Mesendoderm (in vitro differentiated cells): ENCODE measurements at regions not wholly inside any gene's neighbourhood (a gene's known extent, or its start where the extent isn't known, plus 50 kb on each side); places are given as distances from the start of the nearest gene placed in this dataset.

Experiments used
- DNase-seq: peaks from one replicate; pipeline ENCODE4 v3.0.0; 2013
- H2AK5ac ChIP-seq: 2 replicates; pipeline ENCODE4 v1.6.1; 2013; ENCODE audit warnings: low read length, inconsistent platforms
- H2BK120ac ChIP-seq: 2 replicates; pipeline ENCODE4 v1.6.1; 2013; ENCODE audit warnings: low read depth, mild to moderate bottlenecking, low read length, moderate library complexity, mixed read lengths
- H2BK15ac ChIP-seq: replicated peaks from 2 replicates; pipeline ENCODE4 v1.6.1; 2013; ENCODE audit warnings: low read depth, mild to moderate bottlenecking, moderate library complexity
- H2BK5ac ChIP-seq: 2 replicates; pipeline ENCODE4 v1.6.1; 2013; ENCODE audit warnings: low read length, inconsistent platforms
- H3K18ac ChIP-seq: 2 replicates; pipeline ENCODE4 v1.6.1; 2013; ENCODE audit warnings: mild to moderate bottlenecking, low read length, mixed read lengths
- H3K23ac ChIP-seq: one replicate; pipeline ENCODE4 v1.6.1; 2013; ENCODE audit warnings: low read length
- H3K27ac ChIP-seq: 2 replicates; pipeline ENCODE4 v1.5.1; 2013; ENCODE audit warnings: low read depth, mild to moderate bottlenecking, inconsistent platforms, low read length, moderate library complexity
- H3K27me3 ChIP-seq: 2 replicates; pipeline ENCODE4 v1.6.1; 2013; ENCODE audit warnings: low read length, control low read depth, mild to moderate bottlenecking, inconsistent platforms; ENCODE audit not compliant: insufficient read depth, poor library complexity
- H3K36me3 ChIP-seq: 2 replicates; pipeline ENCODE4 v1.6.1; 2013; ENCODE audit warnings: low read length, inconsistent platforms; ENCODE audit not compliant: control insufficient read depth, insufficient read depth
- H3K4ac ChIP-seq: one replicate; pipeline ENCODE4 v1.6.1; 2013; ENCODE audit warnings: low read depth, mild to moderate bottlenecking, low read length, moderate library complexity
- H3K4me1 ChIP-seq: 2 replicates; pipeline ENCODE4 v1.6.1; 2013; ENCODE audit warnings: low read depth, low read length, inconsistent platforms; ENCODE audit not compliant: control insufficient read depth
- H3K4me2 ChIP-seq: 2 replicates; pipeline ENCODE4 v1.6.1; 2013; ENCODE audit warnings: low read length
- H3K4me3 ChIP-seq: 2 replicates; pipeline ENCODE4 v1.5.1; 2013; ENCODE audit warnings: mild to moderate bottlenecking, low read length
- H3K56ac ChIP-seq: one replicate; pipeline ENCODE4 v1.6.1; 2013; ENCODE audit warnings: low read length
- H3K79me1 ChIP-seq: 2 replicates; pipeline ENCODE4 v1.6.1; 2013; ENCODE audit warnings: low read length, inconsistent platforms
- H3K79me2 ChIP-seq: 2 replicates; pipeline ENCODE4 v1.6.1; 2013; ENCODE audit warnings: mild to moderate bottlenecking, low read length; ENCODE audit not compliant: control insufficient read depth, insufficient read depth
- H3K9ac ChIP-seq: 2 replicates; pipeline ENCODE4 v1.6.1; 2013; ENCODE audit warnings: low read length, inconsistent platforms
- H4K5ac ChIP-seq: one replicate; pipeline ENCODE4 v1.6.1; 2013; ENCODE audit warnings: low read length
- H4K8ac ChIP-seq: one replicate; pipeline ENCODE4 v1.6.1; 2013; ENCODE audit warnings: low read depth, mild to moderate bottlenecking, control low read depth, low read length, moderate library complexity
- WGBS: extraction: QIAGEN DNeasy Blood & Tissue Kit; methylation state at CpG from one replicate; pipeline ENCODE4 v1.1.7; 2013; ENCODE audit warnings: low lambda C conversion rate, missing lambda C conversion rate; ENCODE audit not compliant: insufficient coverage; ENCODE audit errors: extremely low coverage; 5-methylcytosine and 5-hydroxymethylcytosine counted together

DNA sequence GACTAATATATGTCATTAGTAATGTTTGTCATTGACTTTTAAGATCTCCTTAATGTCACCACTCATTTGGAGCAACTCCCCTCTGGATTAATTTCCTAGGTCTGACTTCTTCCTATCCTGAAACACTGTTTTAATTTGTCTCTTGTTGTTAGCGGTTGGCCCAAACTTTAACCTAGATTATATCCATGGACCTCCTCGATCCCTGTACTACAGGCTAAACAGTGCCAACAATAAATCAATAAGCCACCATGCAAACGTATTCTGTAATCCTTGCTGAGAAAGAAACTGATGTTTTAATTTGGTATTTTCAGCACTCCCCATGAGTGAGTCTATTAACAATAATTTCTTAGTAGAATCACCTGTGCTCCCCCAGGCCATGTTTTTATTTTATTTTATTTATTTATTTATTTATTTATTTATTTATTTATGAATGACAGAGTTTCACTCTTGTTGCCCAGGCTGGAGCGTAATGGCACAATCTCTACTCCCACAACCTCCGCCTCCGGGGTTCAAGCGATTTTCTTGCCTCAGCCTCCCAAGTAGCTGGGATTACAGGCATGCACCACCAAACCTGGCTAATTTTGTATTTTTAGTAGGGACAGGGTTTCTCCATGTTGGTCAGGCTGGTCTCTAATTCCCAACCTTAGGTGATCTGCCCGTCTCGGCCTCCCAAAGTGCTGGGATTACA lies 204.1 kb downstream of the IL15 start:
- H3K27me3 ChIP-seq, result no peaks in the 10 kb centered on the region
- H3K56ac ChIP-seq, result no peak overlapping the region
- WGBS, result no CpG with 5 or more reads among the region's 9 CpGs
- no peak overlapping the region for H3K4me2 ChIP-seq
- DNase-seq, result no peak
- no peak overlapping the region for H4K8ac ChIP-seq
- H3K27ac ChIP-seq, result no peak overlapping the region
- no peaks in the 10 kb centered on the region for H3K36me3 ChIP-seq
- H3K79me2 ChIP-seq, result no peaks in the 10 kb centered on the region
- H2BK120ac ChIP-seq, result no peak overlapping the region
- H2BK15ac ChIP-seq, result no peak overlapping the region
- H3K79me1 ChIP-seq, result no peaks in the 10 kb centered on the region
- no peak overlapping the region for H3K18ac ChIP-seq
- H3K4me3 ChIP-seq, result no peak overlapping the region
- H3K4me1 ChIP-seq, result no peaks in the 10 kb centered on the region
- H2AK5ac ChIP-seq, result no peak overlapping the region
- H3K23ac ChIP-seq, result no peak overlapping the region
- H4K5ac ChIP-seq, result no peak overlapping the region
- no peak overlapping the region for H3K9ac ChIP-seq
- no peak overlapping the region for H2BK5ac ChIP-seq
- H3K4ac ChIP-seq, result no peak overlapping the region

GRCh38 chr4:141843136-141843535 lies 206.8 kb downstream of the IL15 start:
- Histone ChIP-seq H3K4ac (no peak overlapping the region), H2BK5ac (no peak overlapping the region), H3K18ac (no peak overlapping the region), H3K27me3 (no peaks in the 10 kb centered on the region), H3K4me2 (no peak overlapping the region), H3K23ac (no peak overlapping the region), H3K36me3 (no peaks in the 10 kb centered on the region), H2BK15ac (no peak overlapping the region), H2AK5ac (no peak overlapping the region), H3K9ac (no peak overlapping the region), H3K27ac (no peak overlapping the region), H2BK120ac (no peak overlapping the region), H4K5ac (no peak overlapping the region), H3K56ac (no peak overlapping the region), H4K8ac (no peak overlapping the region), H3K4me1 (no peaks in the 10 kb centered on the region), H3K79me1 (no peaks in the 10 kb centered on the region), H3K79me2 (no peaks in the 10 kb centered on the region), H3K4me3 (no peak overlapping the region)
- 100% methylated on average over 1 of the region's 2 CpGs for WGBS
- no peak for DNase-seq

DNA sequence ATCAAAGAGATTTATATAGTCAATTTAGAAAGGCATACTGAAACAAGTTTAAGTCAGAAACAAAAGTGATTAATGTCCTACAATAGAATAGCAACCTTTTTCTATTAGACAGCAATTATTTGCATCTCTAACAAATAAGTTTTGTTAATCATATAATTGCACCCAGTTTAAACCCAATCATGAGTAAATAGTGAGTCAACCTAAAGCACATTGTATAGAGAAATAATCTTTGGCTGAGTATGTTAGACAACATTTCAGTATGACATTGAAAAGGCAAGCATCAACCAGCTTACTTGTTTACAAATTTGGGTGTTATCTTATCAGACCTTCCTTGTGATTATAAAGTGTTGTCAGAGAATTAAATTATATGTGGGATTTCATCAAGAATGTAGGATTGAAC lies 209.5 kb downstream of the IL15 start:
- no peaks in the 10 kb centered on the region for H3K27me3 ChIP-seq
- no peaks in the 10 kb centered on the region for H3K4me1 ChIP-seq
- H3K4ac ChIP-seq, result no peak overlapping the region
- no peak overlapping the region for H3K4me3 ChIP-seq
- no peak for DNase-seq
- H4K8ac ChIP-seq, result no peak overlapping the region
- H3K9ac ChIP-seq, result no peak overlapping the region
- H2AK5ac ChIP-seq, result no peak overlapping the region
- no peaks in the 10 kb centered on the region for H3K36me3 ChIP-seq
- no peak overlapping the region for H3K23ac ChIP-seq
- H3K79me2 ChIP-seq, result no peaks in the 10 kb centered on the region
- H2BK120ac ChIP-seq, result no peak overlapping the region
- H2BK5ac ChIP-seq, result no peak overlapping the region
- no peaks in the 10 kb centered on the region for H3K79me1 ChIP-seq
- H2BK15ac ChIP-seq, result no peak overlapping the region
- no peak overlapping the region for H3K27ac ChIP-seq
- H3K56ac ChIP-seq, result no peak overlapping the region
- H3K4me2 ChIP-seq, result no peak overlapping the region
- no peak overlapping the region for H4K5ac ChIP-seq
- no peak overlapping the region for H3K18ac ChIP-seq

DNA sequence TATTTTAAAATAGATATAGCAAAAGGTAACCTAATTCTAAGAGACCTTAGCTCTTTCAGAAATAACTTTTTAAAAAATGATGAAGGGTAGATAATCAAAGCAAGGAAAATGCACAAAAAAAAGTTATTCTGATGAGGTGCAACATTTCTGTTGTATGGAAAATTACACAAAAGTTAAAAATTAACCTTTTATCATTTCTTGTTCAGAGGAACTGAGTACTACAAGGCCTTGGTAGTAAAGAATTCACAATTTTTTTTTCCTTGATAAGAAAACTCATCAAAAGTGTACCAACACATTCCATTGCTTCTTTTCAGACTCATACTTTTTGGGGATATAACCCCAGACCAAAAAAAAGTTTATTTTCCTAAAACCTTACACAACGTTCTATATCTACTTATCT lies 213.0 kb downstream of the IL15 start:
- Histone ChIP-seq H3K56ac (no peak overlapping the region), H2BK15ac (no peak overlapping the region), H3K36me3 (no peaks in the 10 kb centered on the region), H2BK5ac (no peak overlapping the region), H3K79me2 (no peaks in the 10 kb centered on the region), H3K27me3 (no peaks in the 10 kb centered on the region), H4K8ac (no peak overlapping the region), H4K5ac (no peak overlapping the region), H3K4me2 (no peak overlapping the region), H3K4ac (no peak overlapping the region), H3K9ac (no peak overlapping the region), H2BK120ac (no peak overlapping the region), H3K79me1 (no peaks in the 10 kb centered on the region), H3K18ac (no peak overlapping the region), H3K27ac (no peak overlapping the region), H3K4me3 (no peak overlapping the region), H2AK5ac (no peak overlapping the region), H3K23ac (no peak overlapping the region), H3K4me1 (no peaks in the 10 kb centered on the region)
- no peak for DNase-seq
- 100% methylated on average over 1 of the region's 1 CpG for WGBS

DNA sequence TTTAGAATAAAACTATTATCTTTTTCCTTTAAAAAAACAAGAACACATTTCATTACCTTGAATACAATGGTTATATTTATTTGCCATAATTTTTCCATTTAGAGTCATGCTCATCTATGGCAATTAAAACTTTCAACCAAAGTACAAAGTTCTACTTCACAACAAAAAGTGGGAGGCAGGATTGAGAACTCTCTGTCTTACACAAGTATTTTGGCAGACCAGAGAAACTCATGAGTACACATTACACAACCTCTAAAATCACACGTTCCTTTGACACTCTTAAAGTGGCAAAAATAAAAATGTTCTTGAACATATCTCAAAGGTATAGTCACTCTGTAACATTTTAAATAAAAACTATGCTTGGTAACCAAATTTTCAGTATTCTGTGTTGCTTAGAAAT lies 213.4 kb downstream of the IL15 start:
- H4K5ac ChIP-seq, result no peak overlapping the region
- no peak overlapping the region for H3K23ac ChIP-seq
- no CpG with 5 or more reads among the region's 1 CpG for whole genome bisulfite sequencing
- no peak overlapping the region for H3K9ac ChIP-seq
- H2AK5ac ChIP-seq, result no peak overlapping the region
- H3K27me3 ChIP-seq, result no peaks in the 10 kb centered on the region
- H3K4ac ChIP-seq, result no peak overlapping the region
- H2BK15ac ChIP-seq, result no peak overlapping the region
- H3K4me1 ChIP-seq, result no peaks in the 10 kb centered on the region
- no peak overlapping the region for H3K56ac ChIP-seq
- DNase-seq, result no peak
- no peak overlapping the region for H3K18ac ChIP-seq
- no peak overlapping the region for H3K27ac ChIP-seq
- H2BK120ac ChIP-seq, result no peak overlapping the region
- H3K4me2 ChIP-seq, result no peak overlapping the region
- no peaks in the 10 kb centered on the region for H3K79me1 ChIP-seq
- H4K8ac ChIP-seq, result no peak overlapping the region
- no peaks in the 10 kb centered on the region for H3K79me2 ChIP-seq
- no peak overlapping the region for H2BK5ac ChIP-seq
- H3K36me3 ChIP-seq, result no peaks in the 10 kb centered on the region
- H3K4me3 ChIP-seq, result no peak overlapping the region

DNA sequence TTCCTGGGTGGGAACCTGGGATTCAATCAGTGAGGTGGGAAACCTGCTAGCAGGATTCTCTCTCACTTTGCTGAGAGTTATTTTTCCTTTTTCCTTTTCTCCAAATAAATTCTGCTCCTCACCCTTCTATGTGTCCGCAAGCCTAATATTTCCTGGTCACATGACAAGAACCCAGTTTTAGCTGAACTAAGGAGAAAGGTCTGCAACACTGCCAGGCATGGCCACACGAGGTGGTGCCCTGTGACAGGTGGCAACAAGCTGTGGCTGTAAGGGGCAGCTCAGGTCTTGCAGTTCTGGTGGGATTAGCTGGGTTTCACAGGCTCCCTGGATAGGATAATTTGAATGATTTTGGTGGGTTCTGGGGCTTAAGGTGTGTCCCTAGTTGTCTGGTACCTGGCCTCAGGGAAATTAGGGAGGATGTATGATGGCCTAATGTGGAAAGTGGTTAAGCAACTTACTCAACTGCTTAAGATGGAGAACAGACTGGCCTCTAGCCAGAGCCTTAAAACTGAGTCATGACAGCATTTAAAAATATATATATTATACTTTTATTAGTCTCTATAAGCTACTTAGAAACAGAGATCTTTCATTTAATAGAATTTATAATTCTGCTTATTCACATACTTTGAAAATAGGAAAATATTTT lies 215.0 kb downstream of the IL15 start:
- Histone ChIP-seq H3K4me3 (no peak overlapping the region), H3K4me1 (no peaks in the 10 kb centered on the region)
- no CpG with 5 or more reads among the region's 2 CpGs for WGBS

More for the DNA sequence above, 215.0 kb downstream of the IL15 start:
- H2BK5ac ChIP-seq, result no peak overlapping the region
- H3K4me2 ChIP-seq, result no peak overlapping the region
- no peak overlapping the region for H3K23ac ChIP-seq
- H3K79me1 ChIP-seq, result no peaks in the 10 kb centered on the region
- no peak overlapping the region for H3K56ac ChIP-seq
- no peak overlapping the region for H4K5ac ChIP-seq
- H2AK5ac ChIP-seq, result no peak overlapping the region
- no peaks in the 10 kb centered on the region for H3K79me2 ChIP-seq
- H4K8ac ChIP-seq, result no peak overlapping the region
- no peak overlapping the region for H3K27ac ChIP-seq
- H3K9ac ChIP-seq, result no peak overlapping the region
- no peak overlapping the region for H2BK120ac ChIP-seq
- H3K27me3 ChIP-seq, result no peaks in the 10 kb centered on the region
- H3K18ac ChIP-seq, result no peak overlapping the region
- H3K4ac ChIP-seq, result no peak overlapping the region
- no peaks in the 10 kb centered on the region for H3K36me3 ChIP-seq
- no peak for DNase-seq
- no peak overlapping the region for H2BK15ac ChIP-seq
